SK-N-SH (cell line): ENCODE measurements at regions not wholly inside any gene's neighbourhood (a gene's known extent, or its start where the extent isn't known, plus 50 kb on each side); places are given as distances from the start of the nearest gene placed in this dataset.

ENCODE experiments used
- CTCF ChIA-PET: fragments of 300-600, 350-600 bp; formaldehyde crosslinking; extraction: SDS; loops from one replicate; lab custom pipeline; 2021; lab: Yijun Ruan, JAX
- POLR2A ChIA-PET: fragments of 350-600 bp; sonication (Branson Sonifier 250); formaldehyde crosslinking; extraction: SDS; loops from one replicate; lab custom pipeline; 2020; ENCODE audit warnings: antibody characterized with exemption, inconsistent platforms; lab: Yijun Ruan, JAX
- DNase-seq: peaks from one replicate; pipeline ENCODE4 v3.0.0; 2012
- H2AFZ ChIP-seq: fragments of 200-600 bp; sonication (generic); 2 replicates; pipeline ENCODE4 v1.8.1; 2016; ENCODE audit warnings: antibody characterized with exemption, mild to moderate bottlenecking, low read depth
- H3F3A ChIP-seq: fragments of 200-600 bp; sonication (generic); replicated peaks from 2 replicates; pipeline ENCODE3; 2016; ENCODE audit warnings: antibody characterized with exemption, mild to moderate bottlenecking; ENCODE audit not compliant: insufficient read depth
- H3K27ac ChIP-seq, 2 experiments: fragments of 200-500 bp in 1 of 2; fragments of 200-600 bp in 1 of 2; sonication (Bioruptor generic) in 1 of 2; sonication (generic), shearing (Covaris generic) in 1 of 2; 2 replicates each; pipeline versions ENCODE4 v1.5.1 to v1.6.1; 2014 to 2016; ENCODE audit warnings: low read depth in 2 of 2, inconsistent platforms in 1 of 2, low read length in 1 of 2, mild to moderate bottlenecking in 1 of 2, mixed read lengths in 1 of 2
- H3K27me3 ChIP-seq: fragments of 200-600 bp; sonication (generic), shearing (Covaris generic); 2 replicates; pipeline ENCODE4 v1.6.1; 2016; ENCODE audit warnings: mixed run types; ENCODE audit not compliant: insufficient read depth
- H3K36me3 ChIP-seq, 2 experiments: fragments of 200-500 bp in 1 of 2; fragments of 200-600 bp in 1 of 2; sonication (Bioruptor generic) in 1 of 2; sonication (generic) in 1 of 2; replicated peaks in 1 of 2; 2 replicates each; pipeline versions ENCODE3 to v1.5.1; 2014 to 2016; ENCODE audit warnings: low read length in 1 of 2, mild to moderate bottlenecking in 1 of 2; ENCODE audit not compliant: insufficient read depth in 2 of 2, control insufficient read depth in 1 of 2
- H3K4me1 ChIP-seq, 2 experiments: fragments of 200-500 bp in 1 of 2; fragments of 200-600 bp in 1 of 2; sonication (Bioruptor generic) in 1 of 2; sonication (generic), shearing (Covaris generic) in 1 of 2; 2 replicates each; pipeline versions ENCODE4 v1.5.1 to v1.6.1; 2014 to 2016; ENCODE audit warnings: low read depth in 1 of 2, low read length in 1 of 2, mixed run types in 1 of 2; ENCODE audit not compliant: insufficient read depth in 2 of 2, control insufficient read depth in 1 of 2
- H3K4me2 ChIP-seq: fragments of 200-600 bp; sonication (generic), shearing (Covaris generic); 2 replicates; pipeline ENCODE4 v1.6.1; 2017; ENCODE audit warnings: mixed run types
- H3K4me3 ChIP-seq, 2 experiments: fragments of 200-500 bp in 1 of 2; fragments of 200-600 bp in 1 of 2; sonication (Bioruptor generic) in 1 of 2; sonication (generic), shearing (Covaris generic) in 1 of 2; 2 replicates each; pipeline versions ENCODE4 v1.5.1 to v1.8.1; 2014 to 2016; ENCODE audit warnings: low read depth in 2 of 2, inconsistent platforms in 1 of 2, low read length in 1 of 2, mild to moderate bottlenecking in 1 of 2, mixed read lengths in 1 of 2, moderate library complexity in 1 of 2
- H3K79me2 ChIP-seq: fragments of 200-600 bp; sonication (generic); 2 replicates; pipeline ENCODE4 v1.8.1; 2017; ENCODE audit warnings: mild to moderate bottlenecking; ENCODE audit not compliant: insufficient read depth
- H3K9ac ChIP-seq: fragments of 200-600 bp; sonication (generic); 2 replicates; pipeline ENCODE4 v1.6.1; 2017; ENCODE audit warnings: mixed run types
- H3K9me2 ChIP-seq: fragments of 200-600 bp; sonication (generic); 2 replicates; pipeline ENCODE4 v1.6.1; 2017; ENCODE audit warnings: mixed run types
- H3K9me3 ChIP-seq: fragments of 200-600 bp; sonication (generic); 2 replicates; pipeline ENCODE4 v1.6.1; 2017; ENCODE audit warnings: mixed run types, mild to moderate bottlenecking, moderate library complexity
- H4K20me1 ChIP-seq: fragments of 200-600 bp; sonication (generic); 2 replicates; pipeline ENCODE4 v1.6.1; 2017; ENCODE audit warnings: mild to moderate bottlenecking, mixed run types; ENCODE audit not compliant: insufficient read depth
- ELF1 ChIP-seq: IDR thresholded peaks from 2 replicates; pipeline ENCODE4 v1.4.0; 2012
- EP300 ChIP-seq, 2 experiments: IDR thresholded peaks; 2 replicates each; pipeline versions ENCODE4 v1.4.0 to v1.6.1; 2012; ENCODE audit warnings: borderline replicate concordance in 1 of 2, low read depth in 1 of 2, low read length in 1 of 2
- EZH2phosphoT487 ChIP-seq: fragments of 200-600 bp; sonication (generic); IDR thresholded peaks from 2 replicates; pipeline ENCODE4 v1.6.1; 2017; ENCODE audit warnings: low read depth, mixed run types, mild to moderate bottlenecking, antibody characterized with exemption, moderate library complexity, borderline replicate concordance
- FOXJ3 ChIP-seq: sonication (generic); formaldehyde crosslinking; IDR thresholded peaks from 2 replicates; pipeline ENCODE4 v1.5.1; 2020; ENCODE audit warnings: mild to moderate bottlenecking, missing genetic modification reagents
- GATA2 ChIP-seq: sonication (generic); formaldehyde crosslinking; IDR thresholded peaks from 2 replicates; pipeline ENCODE4 v1.5.0; 2020; ENCODE audit warnings: mild to moderate bottlenecking, missing genetic modification reagents
- MEF2A ChIP-seq: IDR thresholded peaks from 2 replicates; pipeline ENCODE4 v1.4.0; 2012; ENCODE audit warnings: low read depth, borderline replicate concordance
- NFIC ChIP-seq: IDR thresholded peaks from 2 replicates; pipeline ENCODE4 v1.4.0; 2012; ENCODE audit warnings: borderline replicate concordance
- NRF1 ChIP-seq: IDR thresholded peaks from 2 replicates; pipeline ENCODE4 v1.6.1; 2012; ENCODE audit warnings: low read depth, mild to moderate bottlenecking, low read length
- RFX5 ChIP-seq: IDR thresholded peaks from 2 replicates; pipeline ENCODE4 v1.6.1; 2012; ENCODE audit warnings: mild to moderate bottlenecking, improper control_type of control experiment, low read length
- SMC3 ChIP-seq: IDR thresholded peaks from 2 replicates; pipeline ENCODE4 v1.6.1; 2012; ENCODE audit warnings: low read depth, low read length, improper control_type of control experiment
- WGBS: methylation state at CpG from one replicate; pipeline ENCODE4 v1.1.6; 2017; ENCODE audit warnings: low lambda C conversion rate; 5-methylcytosine and 5-hydroxymethylcytosine counted together
- TF ChIP-seq, protein P1 (sequence below): IDR thresholded peaks from 2 replicates; pipeline ENCODE4 v1.4.0; 2012; ENCODE audit warnings: low read depth
- TF ChIP-seq, protein P2 (sequence below): IDR thresholded peaks from 2 replicates; pipeline ENCODE4 v1.6.1; 2012; ENCODE audit warnings: mild to moderate bottlenecking, low read depth, low read length, moderate library complexity
- TF ChIP-seq, protein P3 (sequence below): fragments of 150-350 bp; IDR thresholded peaks from 2 replicates; pipeline ENCODE4 v1.6.1; 2017; ENCODE audit warnings: antibody characterized with exemption, low read length, low read depth, borderline replicate concordance
- TF ChIP-seq, protein P4 (sequence below): fragments of 150-350 bp; IDR thresholded peaks from 2 replicates; pipeline ENCODE4 v1.6.1; 2016; ENCODE audit warnings: mild to moderate bottlenecking, low read depth, low read length
- TF ChIP-seq, protein P5 (sequence below): IDR thresholded peaks from 2 replicates; pipeline ENCODE4; 2012

DNA sequence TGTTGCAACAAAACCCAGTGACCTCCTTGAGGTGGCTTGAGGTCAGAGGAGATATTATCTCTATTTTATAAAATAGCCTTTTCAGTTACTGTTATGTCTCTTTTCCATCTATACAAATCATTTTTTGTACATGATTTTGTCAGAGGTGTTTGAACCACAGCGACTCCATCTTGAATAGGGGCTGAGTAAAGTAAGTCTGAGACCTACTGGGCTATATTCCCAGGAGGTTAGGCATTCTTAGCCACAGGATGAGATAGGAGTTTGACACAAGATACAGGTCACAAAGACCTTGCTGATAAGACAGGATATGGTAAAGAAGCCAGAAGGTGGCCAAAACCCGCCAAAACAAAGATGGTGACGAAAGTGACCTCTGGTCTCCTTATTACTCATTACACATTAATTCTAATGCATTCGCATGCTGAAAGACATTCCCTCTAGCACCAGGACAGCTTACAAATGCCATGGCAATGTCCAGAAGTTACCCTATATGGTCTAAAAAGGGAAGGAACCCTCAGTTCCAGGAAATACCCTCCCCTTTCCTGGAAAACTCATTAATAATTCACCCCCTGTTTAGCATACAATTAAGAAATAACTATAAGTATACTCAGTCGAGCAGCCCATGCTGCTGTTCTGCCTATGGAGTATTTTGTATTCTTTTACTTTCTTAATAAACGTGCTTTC, 283.9 kb upstream of the ISL1 start:
- TF ChIP-seq MEF2A: no peak
- TF ChIP-seq EZH2phosphoT487: no peak
- TF ChIP-seq FOXJ3 (CRISPR knock-in tag): no peak
- TF ChIP-seq, protein P1, sequence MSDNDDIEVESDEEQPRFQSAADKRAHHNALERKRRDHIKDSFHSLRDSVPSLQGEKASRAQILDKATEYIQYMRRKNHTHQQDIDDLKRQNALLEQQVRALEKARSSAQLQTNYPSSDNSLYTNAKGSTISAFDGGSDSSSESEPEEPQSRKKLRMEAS: no peak
- TF ChIP-seq, protein P2, sequence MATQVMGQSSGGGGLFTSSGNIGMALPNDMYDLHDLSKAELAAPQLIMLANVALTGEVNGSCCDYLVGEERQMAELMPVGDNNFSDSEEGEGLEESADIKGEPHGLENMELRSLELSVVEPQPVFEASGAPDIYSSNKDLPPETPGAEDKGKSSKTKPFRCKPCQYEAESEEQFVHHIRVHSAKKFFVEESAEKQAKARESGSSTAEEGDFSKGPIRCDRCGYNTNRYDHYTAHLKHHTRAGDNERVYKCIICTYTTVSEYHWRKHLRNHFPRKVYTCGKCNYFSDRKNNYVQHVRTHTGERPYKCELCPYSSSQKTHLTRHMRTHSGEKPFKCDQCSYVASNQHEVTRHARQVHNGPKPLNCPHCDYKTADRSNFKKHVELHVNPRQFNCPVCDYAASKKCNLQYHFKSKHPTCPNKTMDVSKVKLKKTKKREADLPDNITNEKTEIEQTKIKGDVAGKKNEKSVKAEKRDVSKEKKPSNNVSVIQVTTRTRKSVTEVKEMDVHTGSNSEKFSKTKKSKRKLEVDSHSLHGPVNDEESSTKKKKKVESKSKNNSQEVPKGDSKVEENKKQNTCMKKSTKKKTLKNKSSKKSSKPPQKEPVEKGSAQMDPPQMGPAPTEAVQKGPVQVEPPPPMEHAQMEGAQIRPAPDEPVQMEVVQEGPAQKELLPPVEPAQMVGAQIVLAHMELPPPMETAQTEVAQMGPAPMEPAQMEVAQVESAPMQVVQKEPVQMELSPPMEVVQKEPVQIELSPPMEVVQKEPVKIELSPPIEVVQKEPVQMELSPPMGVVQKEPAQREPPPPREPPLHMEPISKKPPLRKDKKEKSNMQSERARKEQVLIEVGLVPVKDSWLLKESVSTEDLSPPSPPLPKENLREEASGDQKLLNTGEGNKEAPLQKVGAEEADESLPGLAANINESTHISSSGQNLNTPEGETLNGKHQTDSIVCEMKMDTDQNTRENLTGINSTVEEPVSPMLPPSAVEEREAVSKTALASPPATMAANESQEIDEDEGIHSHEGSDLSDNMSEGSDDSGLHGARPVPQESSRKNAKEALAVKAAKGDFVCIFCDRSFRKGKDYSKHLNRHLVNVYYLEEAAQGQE: no peak
- no peak for TF ChIP-seq ELF1
- TF ChIP-seq NRF1: no peak
- no peak for TF ChIP-seq RFX5
- TF ChIP-seq, all 33 proteins: peak for 0
- POLR2A ChIA-PET: no interaction called here
- H3K79me2 ChIP-seq: no peaks in the 10 kb centered on the region

DNA sequence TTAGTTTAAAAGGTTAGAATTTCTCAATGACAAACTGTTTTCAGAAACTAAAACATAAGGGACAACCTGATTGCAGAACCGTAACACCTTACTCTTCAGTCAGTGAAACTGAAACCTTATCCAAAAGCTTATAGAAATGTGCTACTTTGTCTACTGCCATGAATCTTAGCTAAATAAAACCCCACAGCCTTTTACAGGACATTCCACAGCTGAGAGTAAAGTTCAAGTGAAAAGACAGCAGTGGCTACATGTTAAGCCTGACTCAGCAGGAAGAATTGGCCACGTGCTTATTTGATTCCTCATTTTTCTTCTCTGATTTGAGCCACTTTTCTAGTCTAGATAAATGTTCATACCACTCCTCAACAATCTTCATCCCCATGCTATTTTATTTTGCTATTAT, 278.7 kb upstream of the ISL1 start:
- no peak overlapping the region for H3K27ac ChIP-seq
- no peak overlapping the region for H3K9ac ChIP-seq
- H3K4me3 ChIP-seq: no peak overlapping the region
- ChIA-PET CTCF (interaction anchor here (0.6 kb wide), 1 partner anchor 810 kb away, joined by 3 read pairs; no protein-coding TSS in a partner anchor), POLR2A (no interaction called here)
- 61% methylated on average over 2 of the region's 2 CpGs for WGBS
- TF ChIP-seq, protein P2: no peak
- TF ChIP-seq ELF1: no peak
- TF ChIP-seq, protein P3, sequence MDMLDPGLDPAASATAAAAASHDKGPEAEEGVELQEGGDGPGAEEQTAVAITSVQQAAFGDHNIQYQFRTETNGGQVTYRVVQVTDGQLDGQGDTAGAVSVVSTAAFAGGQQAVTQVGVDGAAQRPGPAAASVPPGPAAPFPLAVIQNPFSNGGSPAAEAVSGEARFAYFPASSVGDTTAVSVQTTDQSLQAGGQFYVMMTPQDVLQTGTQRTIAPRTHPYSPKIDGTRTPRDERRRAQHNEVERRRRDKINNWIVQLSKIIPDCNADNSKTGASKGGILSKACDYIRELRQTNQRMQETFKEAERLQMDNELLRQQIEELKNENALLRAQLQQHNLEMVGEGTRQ: no peak
- TF ChIP-seq EP300 (IDR thresholded peaks at IDR 0.05; ENCODE audit: borderline replicate concordance in 1 of 2, low read depth in 1 of 2, low read length in 1 of 2): no peak
- no peak for TF ChIP-seq SMC3
- TF ChIP-seq, protein P4, sequence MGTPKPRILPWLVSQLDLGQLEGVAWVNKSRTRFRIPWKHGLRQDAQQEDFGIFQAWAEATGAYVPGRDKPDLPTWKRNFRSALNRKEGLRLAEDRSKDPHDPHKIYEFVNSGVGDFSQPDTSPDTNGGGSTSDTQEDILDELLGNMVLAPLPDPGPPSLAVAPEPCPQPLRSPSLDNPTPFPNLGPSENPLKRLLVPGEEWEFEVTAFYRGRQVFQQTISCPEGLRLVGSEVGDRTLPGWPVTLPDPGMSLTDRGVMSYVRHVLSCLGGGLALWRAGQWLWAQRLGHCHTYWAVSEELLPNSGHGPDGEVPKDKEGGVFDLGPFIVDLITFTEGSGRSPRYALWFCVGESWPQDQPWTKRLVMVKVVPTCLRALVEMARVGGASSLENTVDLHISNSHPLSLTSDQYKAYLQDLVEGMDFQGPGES: no peak
- TF ChIP-seq, protein P5, sequence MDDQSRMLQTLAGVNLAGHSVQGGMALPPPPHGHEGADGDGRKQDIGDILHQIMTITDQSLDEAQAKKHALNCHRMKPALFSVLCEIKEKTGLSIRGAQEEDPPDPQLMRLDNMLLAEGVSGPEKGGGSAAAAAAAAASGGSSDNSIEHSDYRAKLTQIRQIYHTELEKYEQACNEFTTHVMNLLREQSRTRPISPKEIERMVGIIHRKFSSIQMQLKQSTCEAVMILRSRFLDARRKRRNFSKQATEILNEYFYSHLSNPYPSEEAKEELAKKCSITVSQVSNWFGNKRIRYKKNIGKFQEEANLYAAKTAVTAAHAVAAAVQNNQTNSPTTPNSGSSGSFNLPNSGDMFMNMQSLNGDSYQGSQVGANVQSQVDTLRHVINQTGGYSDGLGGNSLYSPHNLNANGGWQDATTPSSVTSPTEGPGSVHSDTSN: no peak
- no peak for TF ChIP-seq NFIC
- TF ChIP-seq EZH2phosphoT487: no peak
- TF ChIP-seq GATA2 (CRISPR knock-in tag): no peak
- no peaks in the 10 kb centered on the region for H3K4me1 ChIP-seq
- no peaks in the 10 kb centered on the region for H4K20me1 ChIP-seq
- no peaks in the 10 kb centered on the region for H3K9me2 ChIP-seq
- DNase-seq: no peak
- no peak overlapping the region for H3K4me2 ChIP-seq
- H3K9me3 ChIP-seq: no peaks in the 10 kb centered on the region
- H2AFZ ChIP-seq: no peak overlapping the region
- H3F3A ChIP-seq: no peaks in the 10 kb centered on the region
- H3K36me3 ChIP-seq: no peaks in the 10 kb centered on the region
- H3K27me3 ChIP-seq: no peaks in the 10 kb centered on the region
- H3K79me2 ChIP-seq: no peaks in the 10 kb centered on the region

More for the DNA sequence above, 283.9 kb upstream of the ISL1 start:
- H3K9ac ChIP-seq: no peak overlapping the region
- DNase-seq: no peak
- CTCF ChIA-PET: no interaction called here
- 44% methylated on average over 6 of the region's 6 CpGs for WGBS
- no peaks in the 10 kb centered on the region for H4K20me1 ChIP-seq
- H3K27me3 ChIP-seq: no peaks in the 10 kb centered on the region
- H2AFZ ChIP-seq: no peak overlapping the region
- H3K9me2 ChIP-seq: no peaks in the 10 kb centered on the region
- no peak overlapping the region for H3K27ac ChIP-seq
- H3K4me1 ChIP-seq: no peaks in the 10 kb centered on the region
- H3K9me3 ChIP-seq: no peaks in the 10 kb centered on the region
- H3F3A ChIP-seq: no peaks in the 10 kb centered on the region
- no peak overlapping the region for H3K4me2 ChIP-seq
- H3K4me3 ChIP-seq: no peak overlapping the region
- H3K36me3 ChIP-seq: no peaks in the 10 kb centered on the region
